IMR-90 (cell line): ENCODE measurements at regions not wholly inside any gene's neighbourhood (a gene's known extent, or its start where the extent isn't known, plus 50 kb on each side); places are given as distances from the start of the nearest gene placed in this dataset.

Source experiments
- CEBPB ChIP-seq: IDR thresholded peaks from 2 replicates; pipeline ENCODE4 v1.6.1; 2012; ENCODE audit warnings: low read depth, low read length, improper control_type of control experiment
- CTCF ChIP-seq: conservative IDR thresholded peaks from 2 replicates; pipeline ENCODE4 v1.5.1; 2012; ENCODE audit warnings: mild to moderate bottlenecking, low read depth, low read length, improper control_type of control experiment
- FOS ChIP-seq: fragments of 150-350 bp; IDR thresholded peaks from 2 replicates; pipeline ENCODE4 v1.6.1; 2016; ENCODE audit warnings: low read depth, low read length
- NFE2L2 ChIP-seq: fragments of 150-350 bp; IDR thresholded peaks from 2 replicates; pipeline ENCODE4 v1.6.1; 2016; ENCODE audit warnings: low read depth, mild to moderate bottlenecking, low read length
- POLR2A ChIP-seq: IDR thresholded peaks from 2 replicates; pipeline ENCODE4 v1.6.1; 2012; ENCODE audit warnings: mild to moderate bottlenecking, low read depth, low read length
- RAD21 ChIP-seq: IDR thresholded peaks from 2 replicates; pipeline ENCODE4 v1.6.1; 2012; ENCODE audit warnings: low read length, improper control_type of control experiment
- RCOR1 ChIP-seq: IDR thresholded peaks from 2 replicates; pipeline ENCODE4 v1.6.1; 2012; ENCODE audit warnings: mild to moderate bottlenecking, low read length, improper control_type of control experiment; ENCODE audit not compliant: insufficient replicate concordance
- RFX5 ChIP-seq: IDR thresholded peaks from 2 replicates; pipeline ENCODE4 v1.8.0; 2012; ENCODE audit warnings: low read depth, mild to moderate bottlenecking, low read length, moderate library complexity
- SMC3 ChIP-seq: fragments of 150-350 bp; IDR thresholded peaks from 2 replicates; pipeline ENCODE4 v1.6.1; 2016; ENCODE audit warnings: low read depth, mild to moderate bottlenecking, antibody characterized with exemption, low read length, moderate library complexity
- TF ChIP-seq, protein P1 (sequence below): fragments of 150-350 bp; IDR thresholded peaks from 2 replicates; pipeline ENCODE4 v1.6.1; 2016; ENCODE audit warnings: low read depth, mild to moderate bottlenecking, low read length, moderate library complexity, borderline replicate concordance

DNA sequence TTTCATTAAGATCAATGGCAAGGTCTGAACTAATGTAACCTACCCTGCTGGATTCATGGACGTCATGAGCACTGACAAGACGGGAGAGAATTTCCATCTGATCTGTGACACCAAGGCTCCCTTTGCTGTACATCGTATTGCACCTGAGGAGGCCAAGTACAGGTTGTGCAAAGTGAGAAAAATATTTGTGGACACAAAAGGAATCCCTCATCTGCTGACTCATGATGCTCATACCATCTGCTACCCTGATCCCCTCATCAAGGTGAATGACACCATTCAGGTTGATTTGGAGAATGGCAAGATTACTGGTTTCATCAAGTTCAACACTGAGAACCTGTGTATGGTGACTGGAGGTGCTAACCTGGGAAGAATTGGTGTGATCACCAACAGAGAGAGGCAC lies 82.3 kb upstream of the NDUFV2 start:
- TF ChIP-seq CTCF (no peak), FOS (no peak), SMC3 (no peak), CEBPB (no peak), POLR2A (no peak), RFX5 (no peak), RCOR1 (no peak), RAD21 (no peak), NFE2L2 (no peak)
- TF ChIP-seq, protein P1, sequence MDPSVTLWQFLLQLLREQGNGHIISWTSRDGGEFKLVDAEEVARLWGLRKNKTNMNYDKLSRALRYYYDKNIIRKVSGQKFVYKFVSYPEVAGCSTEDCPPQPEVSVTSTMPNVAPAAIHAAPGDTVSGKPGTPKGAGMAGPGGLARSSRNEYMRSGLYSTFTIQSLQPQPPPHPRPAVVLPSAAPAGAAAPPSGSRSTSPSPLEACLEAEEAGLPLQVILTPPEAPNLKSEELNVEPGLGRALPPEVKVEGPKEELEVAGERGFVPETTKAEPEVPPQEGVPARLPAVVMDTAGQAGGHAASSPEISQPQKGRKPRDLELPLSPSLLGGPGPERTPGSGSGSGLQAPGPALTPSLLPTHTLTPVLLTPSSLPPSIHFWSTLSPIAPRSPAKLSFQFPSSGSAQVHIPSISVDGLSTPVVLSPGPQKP, result no peak
